ENCODE measurements at regions not wholly inside any gene's neighbourhood (a gene's known extent, or its start where the extent isn't known, plus 50 kb on each side); places are given as distances from the start of the nearest gene placed in this dataset.

DNA sequence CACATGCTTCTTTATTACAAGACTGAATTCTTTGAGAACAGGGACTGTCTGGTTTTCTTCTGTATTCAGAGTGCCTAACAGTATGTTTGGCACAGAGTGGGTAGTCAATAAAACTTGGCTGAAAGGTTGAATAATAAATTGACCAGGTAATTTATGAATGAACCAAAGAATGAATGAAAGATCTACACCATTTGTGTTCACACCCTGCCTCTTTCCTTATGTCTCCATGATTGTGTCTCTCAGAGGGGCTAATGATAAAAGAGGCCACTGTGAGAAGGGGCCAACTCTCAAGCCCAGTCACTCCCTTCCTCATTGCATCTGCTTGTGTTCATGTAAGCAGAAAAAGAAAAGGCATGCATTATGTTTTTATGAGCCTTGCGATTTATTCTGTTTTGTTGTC is 569.7 kb upstream of the TENM4 start:
- Mint-ChIP-seq H3K4me3 (no peak overlapping the region), H3K27me3 (no peaks in the 10 kb centered on the region)

DNA sequence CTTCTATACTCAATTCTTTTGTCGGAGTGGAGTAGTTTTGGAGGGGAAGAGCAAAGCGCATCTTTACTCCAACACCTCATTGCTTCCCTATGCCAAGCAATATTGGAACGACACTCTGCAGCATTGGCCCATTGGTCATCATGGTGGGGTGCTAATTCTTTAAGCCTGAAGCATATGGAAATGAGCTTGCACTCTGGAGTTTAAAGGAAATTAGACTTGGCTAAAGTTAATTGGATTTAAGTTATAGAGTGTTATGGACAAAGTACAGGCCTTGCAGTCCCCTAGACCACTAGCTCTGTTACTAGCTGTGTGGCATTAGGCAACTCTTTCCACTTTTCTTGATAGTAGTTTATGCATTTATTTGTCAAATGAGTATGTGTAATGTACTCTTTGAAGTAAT is 568.3 kb upstream of the TENM4 start:
- no peaks in the 10 kb centered on the region for H3K4me1 ChIP-seq (ENCODE audit: insufficient read depth, low read length)
- H3K27me3 Mint-ChIP-seq, result no peaks in the 10 kb centered on the region
- intact Hi-C loops (cut with DNase I, micrococcal nuclease), result no loop called here

More for the DNA sequence above, 569.7 kb upstream of the TENM4 start:
- H3K27me3 ChIP-seq (ENCODE audit: control insufficient read depth in 1 of 2, insufficient read depth in 2 of 2, low read length in 2 of 2), result no peaks in the 10 kb centered on the region
- no peak for ATAC-seq (ENCODE audit: poor library complexity)
- H3K36me3 ChIP-seq (ENCODE audit: insufficient read depth, low read length), result no peaks in the 10 kb centered on the region
- CTCF ChIA-PET, result no interaction called here
- Mint-ChIP-seq H3K36me3 (ENCODE audit: low read depth) (no peaks in the 10 kb centered on the region), H3K27ac (no peak overlapping the region), H3K9me3 (peaks cover 8% of the 10 kb centered on the region), H3K4me1 (ENCODE audit: low read depth) (no peaks in the 10 kb centered on the region)
- H3K9me3 ChIP-seq (ENCODE audit: control insufficient read depth in 1 of 2, insufficient read depth in 1 of 2, low read length in 2 of 2), result no peaks in the 10 kb centered on the region
- H3K4me3 ChIP-seq (ENCODE audit: low read length), result no peak overlapping the region
- no peaks in the 10 kb centered on the region for H3K4me1 ChIP-seq (ENCODE audit: insufficient read depth, low read length)
- intact Hi-C loops (cut with DNase I, micrococcal nuclease), result no loop called here
- no peak for DNase-seq
- TF ChIP-seq, protein P1, sequence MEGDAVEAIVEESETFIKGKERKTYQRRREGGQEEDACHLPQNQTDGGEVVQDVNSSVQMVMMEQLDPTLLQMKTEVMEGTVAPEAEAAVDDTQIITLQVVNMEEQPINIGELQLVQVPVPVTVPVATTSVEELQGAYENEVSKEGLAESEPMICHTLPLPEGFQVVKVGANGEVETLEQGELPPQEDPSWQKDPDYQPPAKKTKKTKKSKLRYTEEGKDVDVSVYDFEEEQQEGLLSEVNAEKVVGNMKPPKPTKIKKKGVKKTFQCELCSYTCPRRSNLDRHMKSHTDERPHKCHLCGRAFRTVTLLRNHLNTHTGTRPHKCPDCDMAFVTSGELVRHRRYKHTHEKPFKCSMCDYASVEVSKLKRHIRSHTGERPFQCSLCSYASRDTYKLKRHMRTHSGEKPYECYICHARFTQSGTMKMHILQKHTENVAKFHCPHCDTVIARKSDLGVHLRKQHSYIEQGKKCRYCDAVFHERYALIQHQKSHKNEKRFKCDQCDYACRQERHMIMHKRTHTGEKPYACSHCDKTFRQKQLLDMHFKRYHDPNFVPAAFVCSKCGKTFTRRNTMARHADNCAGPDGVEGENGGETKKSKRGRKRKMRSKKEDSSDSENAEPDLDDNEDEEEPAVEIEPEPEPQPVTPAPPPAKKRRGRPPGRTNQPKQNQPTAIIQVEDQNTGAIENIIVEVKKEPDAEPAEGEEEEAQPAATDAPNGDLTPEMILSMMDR (IDR thresholded peaks at IDR 0.05), result no peak
- POLR2A ChIA-PET, result no interaction called here
- H3K27ac ChIP-seq (ENCODE audit: low read depth in 1 of 2, low read length in 2 of 2), result no peak overlapping the region

DNA sequence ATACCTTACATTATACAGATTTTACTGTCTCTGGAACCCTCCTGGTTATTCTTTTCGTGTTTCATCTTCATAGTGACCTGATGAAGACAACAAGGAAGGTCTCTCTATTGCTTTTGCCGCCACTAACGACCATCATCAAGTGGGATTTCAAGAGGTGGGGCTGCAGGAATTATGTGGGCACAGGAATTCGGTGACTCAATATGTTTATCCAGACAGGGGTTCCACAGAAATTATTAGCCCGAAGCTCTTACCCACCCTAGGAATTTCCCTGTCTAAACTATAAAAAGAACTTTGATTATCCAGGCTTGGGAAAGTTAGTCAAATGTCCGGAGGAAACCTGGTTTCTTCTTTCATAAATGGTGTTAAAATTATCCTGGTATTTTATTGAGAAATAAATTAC is 566.8 kb upstream of the TENM4 start:
- H3K36me3 ChIP-seq (ENCODE audit: insufficient read depth, low read length), result no peaks in the 10 kb centered on the region
- ATAC-seq (ENCODE audit: poor library complexity) (no peak), DNase-seq (no peak)
- H3K27ac ChIP-seq (ENCODE audit: low read depth in 1 of 2, low read length in 2 of 2), result no peak overlapping the region
- Mint-ChIP-seq H3K4me1 (ENCODE audit: low read depth) (no peaks in the 10 kb centered on the region), H3K36me3 (ENCODE audit: low read depth) (no peaks in the 10 kb centered on the region), H3K9me3 (peaks cover 13% of the 10 kb centered on the region), H3K27ac (no peak overlapping the region), H3K4me3 (no peak overlapping the region), H3K27me3 (no peaks in the 10 kb centered on the region)
- no peak overlapping the region for H3K4me3 ChIP-seq (ENCODE audit: low read length)
- H3K9me3 ChIP-seq (ENCODE audit: control insufficient read depth in 1 of 2, insufficient read depth in 1 of 2, low read length in 2 of 2), result no peaks in the 10 kb centered on the region
- ChIA-PET POLR2A (no interaction called here), CTCF (no interaction called here)
- intact Hi-C loops (cut with DNase I, micrococcal nuclease), result no loop called here
- TF ChIP-seq, protein P1 (IDR thresholded peaks at IDR 0.05), result no peak
- H3K4me1 ChIP-seq (ENCODE audit: insufficient read depth, low read length), result no peaks in the 10 kb centered on the region
- no peaks in the 10 kb centered on the region for H3K27me3 ChIP-seq (ENCODE audit: control insufficient read depth in 1 of 2, insufficient read depth in 2 of 2, low read length in 2 of 2)

More for the DNA sequence above, 568.3 kb upstream of the TENM4 start:
- H3K4me3 Mint-ChIP-seq, result no peak overlapping the region
- H3K4me3 ChIP-seq (ENCODE audit: low read length), result no peak overlapping the region
- CTCF ChIA-PET, result no interaction called here
- H3K36me3 ChIP-seq (ENCODE audit: insufficient read depth, low read length), result no peaks in the 10 kb centered on the region
- TF ChIP-seq, protein P1 (IDR thresholded peaks at IDR 0.05), result no peak
- no peak for DNase-seq
- no peak overlapping the region for H3K27ac ChIP-seq (ENCODE audit: low read depth in 1 of 2, low read length in 2 of 2)
- no peaks in the 10 kb centered on the region for H3K27me3 ChIP-seq (ENCODE audit: control insufficient read depth in 1 of 2, insufficient read depth in 2 of 2, low read length in 2 of 2)
- H3K36me3 Mint-ChIP-seq (ENCODE audit: low read depth), result no peaks in the 10 kb centered on the region
- H3K4me1 Mint-ChIP-seq (ENCODE audit: low read depth), result no peaks in the 10 kb centered on the region
- no peak for ATAC-seq (ENCODE audit: poor library complexity)
- no peak overlapping the region for H3K27ac Mint-ChIP-seq
- H3K9me3 ChIP-seq (ENCODE audit: control insufficient read depth in 1 of 2, insufficient read depth in 1 of 2, low read length in 2 of 2), result no peaks in the 10 kb centered on the region
- peaks cover 13% of the 10 kb centered on the region for H3K9me3 Mint-ChIP-seq
- POLR2A ChIA-PET, result no interaction called here

All from CD4-positive, alpha-beta T cell (primary cell).